Cerebellar cortex (tissue), 1 donor: ENCODE measurements at regions not wholly inside any gene's neighbourhood (a gene's known extent, or its start where the extent isn't known, plus 50 kb on each side); places are given as distances from the start of the nearest gene placed in this dataset.
"Not testable (repeated sequence)": the region's sequence is repeated elsewhere in the genome, so short reads cannot be mapped to it uniquely, and the experiment has no call there.

ENCODE experiments used
- DNase-seq: peaks from one replicate; pipeline ENCODE4 v3.0.0-alpha.2; 2015; ENCODE audit warnings: low spot score

- no peak for DNase-seq
These were observed 233.4 kb downstream of the SQOR start for GRCh38 chr15:45868109-45868691.

- no peak for DNase-seq
These were observed 234.3 kb downstream of the SQOR start for GRCh38 chr15:45869034-45869668.

- DNase-seq = no peak
These were observed 236.5 kb downstream of the SQOR start for GRCh38 chr15:45871121-45871855.

GRCh38 chr15:45873781-45874180 is 239.0 kb downstream of the SQOR start:
- DNase-seq = no peak

- DNase-seq = not testable (repeated sequence)
These were observed 239.7 kb downstream of the SQOR start for GRCh38 chr15:45874566-45874965.

GRCh38 chr15:45884289-45884688 is 249.5 kb downstream of the SQOR start:
- no peak for DNase-seq

GRCh38 chr15:45884755-45885445 is 250.1 kb downstream of the SQOR start:
- DNase-seq = no peak

- DNase-seq = no peak
These were observed 251.0 kb downstream of the SQOR start for GRCh38 chr15:45885801-45886200.

GRCh38 chr15:45891766-45892165 is 256.9 kb downstream of the SQOR start:
- peak; percentile 78 for DNase-seq

GRCh38 chr15:45892182-45892581 is 257.4 kb downstream of the SQOR start:
- no peak for DNase-seq

GRCh38 chr15:45903283-45903682 is 268.5 kb downstream of the SQOR start:
- no peak for DNase-seq

GRCh38 chr15:45904019-45904418 is 269.2 kb downstream of the SQOR start:
- no peak for DNase-seq

GRCh38 chr15:45906230-45906629 is 271.4 kb downstream of the SQOR start:
- no peak for DNase-seq

- DNase-seq = no peak
These were observed 275.8 kb downstream of the SQOR start for GRCh38 chr15:45910671-45911070.

- no peak for DNase-seq
These were observed 278.6 kb downstream of the SQOR start for GRCh38 chr15:45913451-45913850.

GRCh38 chr15:45914425-45914824 is 279.6 kb downstream of the SQOR start:
- no peak for DNase-seq

- DNase-seq = no peak
These were observed 284.0 kb downstream of the SQOR start for GRCh38 chr15:45918839-45919238.

- no peak for DNase-seq
These were observed 285.0 kb downstream of the SQOR start for GRCh38 chr15:45919806-45920205.

- no peak for DNase-seq
These were observed 286.5 kb downstream of the SQOR start for GRCh38 chr15:45921376-45921775.

GRCh38 chr15:45921978-45922377 is 287.1 kb downstream of the SQOR start:
- no peak for DNase-seq

GRCh38 chr15:45941367-45941766 is 306.5 kb downstream of the SQOR start:
- no peak for DNase-seq

GRCh38 chr15:45943240-45943639 is 308.4 kb downstream of the SQOR start:
- no peak for DNase-seq

GRCh38 chr15:45946111-45946510 is 311.3 kb downstream of the SQOR start:
- no peak for DNase-seq
